HL-60 (cell line): ENCODE measurements at regions not wholly inside any gene's neighbourhood (a gene's known extent, or its start where the extent isn't known, plus 50 kb on each side); places are given as distances from the start of the nearest gene placed in this dataset.

Source experiments
- DNase-seq, 2 experiments: peaks; one replicate each; pipeline ENCODE4 v3.0.0-alpha.2; 2010 to 2020; ENCODE audit warnings: low read depth in 1 of 2, low spot score in 1 of 2
- H3K27ac ChIP-seq: fragments of 250-450 bp; sonication (Bioruptor Pico); replicated peaks from 2 replicates; pipeline ENCODE4 v1.5.1; 2020; ENCODE audit warnings: mild to moderate bottlenecking, moderate library complexity
- H3K27me3 ChIP-seq: fragments of 250-450 bp; sonication (Bioruptor Pico); 2 replicates; pipeline ENCODE4 v1.5.1; 2021; ENCODE audit warnings: mild to moderate bottlenecking, moderate library complexity; ENCODE audit not compliant: insufficient read depth, poor library complexity, severe bottlenecking
- H3K4me3 ChIP-seq: replicated peaks from 2 replicates; pipeline ENCODE4 v1.5.1; 2011; ENCODE audit warnings: mild to moderate bottlenecking, control low read depth, low read length; ENCODE audit not compliant: insufficient read depth
- CTCF ChIP-seq: IDR thresholded peaks from one replicate; pipeline ENCODE4 v1.5.1; 2011; ENCODE audit warnings: low read length, control low read depth, inconsistent platforms; ENCODE audit not compliant: insufficient read depth
- GABPA ChIP-seq: IDR thresholded peaks from 2 replicates; pipeline ENCODE4 v1.6.1; 2012; ENCODE audit warnings: low read depth
- POLR2AphosphoS5 ChIP-seq: IDR thresholded peaks from 2 replicates; pipeline ENCODE4 v1.6.1; 2012; ENCODE audit warnings: low read depth
- REST ChIP-seq: IDR thresholded peaks from 2 replicates; pipeline ENCODE4 v1.6.1; 2012; ENCODE audit warnings: low read depth; ENCODE audit not compliant: insufficient replicate concordance
- SPI1 ChIP-seq: IDR thresholded peaks from 2 replicates; pipeline ENCODE4 v1.6.1; 2012; ENCODE audit warnings: low read depth, mild to moderate bottlenecking, borderline replicate concordance

DNA sequence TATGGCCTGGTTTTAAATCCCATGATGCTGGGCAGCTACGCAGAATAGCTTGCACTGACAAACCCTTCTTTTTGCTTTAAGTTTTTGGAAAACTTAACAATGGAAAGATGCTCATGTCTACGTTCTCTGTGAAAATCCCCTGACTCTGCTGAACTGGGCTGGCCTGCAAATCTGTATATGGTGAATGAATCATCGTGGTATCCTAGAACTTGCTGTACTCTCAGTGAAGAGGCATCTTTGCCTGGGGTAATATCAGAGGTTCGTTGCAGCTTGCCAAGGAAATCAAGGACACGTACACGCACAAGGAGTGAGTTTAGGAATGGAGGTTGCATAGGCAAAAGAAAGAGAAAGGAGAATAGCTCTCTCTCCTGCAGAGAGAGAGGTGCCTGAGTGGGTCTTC, 382.0 kb upstream of the ADARB2 start:
- no peak for TF ChIP-seq POLR2AphosphoS5
- no peak for TF ChIP-seq REST
- TF ChIP-seq GABPA = no peak
- no peak for TF ChIP-seq SPI1
- TF ChIP-seq CTCF = no peak
- DNase-seq = no peak
- Histone ChIP-seq H3K27ac (no peak overlapping the region), H3K27me3 (no peaks in the 10 kb centered on the region), H3K4me3 (no peak overlapping the region)

DNA sequence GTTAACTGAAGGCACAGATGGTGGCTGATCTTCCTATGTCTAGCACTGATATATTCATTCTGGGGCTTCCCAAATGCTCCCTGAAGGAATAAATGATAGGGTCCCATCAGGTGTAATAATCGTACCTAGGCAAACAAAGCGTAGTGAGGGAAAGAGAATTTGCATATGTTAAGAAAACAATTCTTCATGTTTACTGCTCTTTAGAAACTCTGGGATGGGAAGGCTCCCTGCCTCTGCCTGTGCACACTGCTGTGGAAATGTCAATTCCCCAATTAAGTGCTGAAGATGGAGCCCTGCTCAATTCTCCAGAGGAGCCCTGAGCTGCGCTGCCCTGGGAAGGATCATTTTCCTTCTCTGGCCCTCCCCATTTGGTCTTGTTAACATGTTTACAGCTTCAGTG, 380.9 kb upstream of the ADARB2 start:
- Histone ChIP-seq H3K27me3 (no peaks in the 10 kb centered on the region), H3K4me3 (no peak overlapping the region), H3K27ac (no peak overlapping the region)
- no peak for DNase-seq
- no peak for TF ChIP-seq REST
- no peak for TF ChIP-seq POLR2AphosphoS5
- no peak for TF ChIP-seq SPI1
- no peak for TF ChIP-seq GABPA
- TF ChIP-seq CTCF = no peak

GRCh38 chr10:2117641-2118040, 380.3 kb upstream of the ADARB2 start:
- no peak for DNase-seq
- no peak overlapping the region for H3K4me3 ChIP-seq
- TF ChIP-seq REST (no peak), SPI1 (no peak), GABPA (no peak), POLR2AphosphoS5 (no peak), CTCF (no peak)
- no peaks in the 10 kb centered on the region for H3K27me3 ChIP-seq
- H3K27ac ChIP-seq = no peak overlapping the region
